ENCODE measurements at regions not wholly inside any gene's neighbourhood (a gene's known extent, or its start where the extent isn't known, plus 50 kb on each side); places are given as distances from the start of the nearest gene placed in this dataset.

DNA sequence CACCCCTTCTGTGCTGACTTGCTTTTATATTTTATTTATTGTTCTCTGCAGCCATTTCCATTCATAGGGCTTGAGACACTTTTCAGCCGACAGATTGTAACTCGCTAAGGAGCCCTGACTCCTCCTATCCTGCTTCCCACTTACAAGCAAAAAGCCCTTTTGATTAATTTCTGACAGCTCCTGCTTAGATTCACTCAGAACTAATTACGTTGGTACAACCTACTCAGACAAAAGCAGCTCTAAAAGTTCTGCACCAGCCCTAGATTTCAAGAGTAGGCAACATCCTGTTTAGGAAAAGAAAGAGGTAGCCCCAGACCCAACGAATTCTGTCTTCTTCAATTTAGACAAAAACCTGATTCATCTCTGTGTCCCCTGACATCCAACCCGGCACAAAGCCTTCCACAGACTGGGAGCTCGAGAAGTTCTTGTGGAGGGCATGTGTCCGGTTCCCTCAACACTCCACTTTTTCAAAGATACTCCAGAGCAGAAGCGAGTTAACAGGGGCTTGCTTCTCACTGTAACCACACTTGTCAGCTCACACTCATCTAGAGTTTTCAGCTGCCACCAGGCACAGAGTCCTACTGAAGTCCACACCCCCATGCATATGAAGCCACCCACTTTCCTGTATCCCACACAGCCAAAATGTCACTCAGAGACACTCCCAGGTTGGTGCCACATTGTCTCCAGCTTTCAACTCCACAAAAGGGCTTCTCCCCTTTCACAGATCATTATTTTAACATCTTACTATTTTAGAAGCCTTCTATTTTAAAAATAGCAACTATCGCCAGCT, 113.6 kb upstream of the NFE2L3 start:
- WGBS, 2 donors = 28 to 36% methylated on average over 9 of the region's 9 CpGs
- Histone ChIP-seq H3K36me3 (no peaks in the 10 kb centered on the region), H3K4me3 (no peak overlapping the region), H3K27me3 (no peaks in the 10 kb centered on the region), H3K27ac (no peak overlapping the region), H3K9me3 (no peaks in the 10 kb centered on the region), H3K4me1 (no peaks in the 10 kb centered on the region)
- TF ChIP-seq, protein P1, sequence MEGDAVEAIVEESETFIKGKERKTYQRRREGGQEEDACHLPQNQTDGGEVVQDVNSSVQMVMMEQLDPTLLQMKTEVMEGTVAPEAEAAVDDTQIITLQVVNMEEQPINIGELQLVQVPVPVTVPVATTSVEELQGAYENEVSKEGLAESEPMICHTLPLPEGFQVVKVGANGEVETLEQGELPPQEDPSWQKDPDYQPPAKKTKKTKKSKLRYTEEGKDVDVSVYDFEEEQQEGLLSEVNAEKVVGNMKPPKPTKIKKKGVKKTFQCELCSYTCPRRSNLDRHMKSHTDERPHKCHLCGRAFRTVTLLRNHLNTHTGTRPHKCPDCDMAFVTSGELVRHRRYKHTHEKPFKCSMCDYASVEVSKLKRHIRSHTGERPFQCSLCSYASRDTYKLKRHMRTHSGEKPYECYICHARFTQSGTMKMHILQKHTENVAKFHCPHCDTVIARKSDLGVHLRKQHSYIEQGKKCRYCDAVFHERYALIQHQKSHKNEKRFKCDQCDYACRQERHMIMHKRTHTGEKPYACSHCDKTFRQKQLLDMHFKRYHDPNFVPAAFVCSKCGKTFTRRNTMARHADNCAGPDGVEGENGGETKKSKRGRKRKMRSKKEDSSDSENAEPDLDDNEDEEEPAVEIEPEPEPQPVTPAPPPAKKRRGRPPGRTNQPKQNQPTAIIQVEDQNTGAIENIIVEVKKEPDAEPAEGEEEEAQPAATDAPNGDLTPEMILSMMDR (IDR thresholded peaks at IDR 0.05) = no peak
- TF ChIP-seq POLR2A (IDR thresholded peaks at IDR 0.05) = no peak
- no peak for TF ChIP-seq EP300 (IDR thresholded peaks at IDR 0.05)
- no peak for DNase-seq (ENCODE audit: low spot score in 2 of 2)

DNA sequence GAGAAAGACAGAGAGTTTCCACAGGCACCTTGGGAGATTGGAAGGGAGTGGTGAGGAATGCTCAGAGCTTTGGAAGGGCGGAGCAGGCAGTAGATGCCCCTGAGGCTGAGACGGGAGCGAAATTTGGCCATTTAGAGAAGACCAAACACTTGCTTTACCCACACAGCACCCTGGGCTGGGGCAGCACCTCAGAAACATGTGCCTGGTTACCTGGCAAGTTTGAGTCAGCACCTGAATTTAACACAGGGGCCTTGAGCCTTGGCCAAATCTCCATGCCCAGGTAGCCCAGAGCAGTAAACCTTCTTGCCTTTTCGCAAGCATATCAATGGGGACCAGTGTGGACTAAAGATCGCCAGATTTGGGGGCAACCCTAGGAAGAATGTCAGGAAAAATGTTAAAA, 111.9 kb upstream of the NFE2L3 start:
- H3K4me1 ChIP-seq = no peaks in the 10 kb centered on the region
- H3K4me3 ChIP-seq = no peak overlapping the region
- no peaks in the 10 kb centered on the region for H3K27me3 ChIP-seq
- 87 to 92% methylated on average over 5 of the region's 5 CpGs for WGBS, 2 donors
- TF ChIP-seq EP300 (IDR thresholded peaks at IDR 0.05) (no peak), POLR2A (IDR thresholded peaks at IDR 0.05) (no peak)
- TF ChIP-seq, protein P1 (IDR thresholded peaks at IDR 0.05) = no peak
- H3K27ac ChIP-seq = no peak overlapping the region
- H3K36me3 ChIP-seq = no peaks in the 10 kb centered on the region
- no peak for DNase-seq (ENCODE audit: low spot score in 2 of 2)
- H3K9me3 ChIP-seq = no peaks in the 10 kb centered on the region

DNA sequence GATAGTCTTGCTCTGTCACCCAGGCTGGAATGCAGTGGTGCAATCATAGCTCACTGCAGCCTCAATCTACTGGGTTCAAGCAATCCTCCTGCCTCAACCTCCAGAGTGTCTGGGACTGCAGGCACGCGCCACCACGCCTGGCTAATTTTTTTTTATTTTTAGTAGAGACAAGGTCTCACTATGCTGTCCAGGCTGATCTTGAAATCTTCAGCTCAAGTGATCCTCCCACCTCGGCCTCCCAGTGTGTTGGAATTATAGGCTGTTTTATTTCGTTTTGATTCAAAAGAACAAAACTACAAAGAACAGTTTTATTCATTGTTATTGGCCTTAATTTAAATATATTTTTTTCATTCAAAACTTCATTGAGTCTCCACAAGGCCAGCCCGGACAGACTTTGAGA, 109.8 kb upstream of the NFE2L3 start:
- WGBS, 2 donors = 83 to 84% methylated on average over 6 of the region's 6 CpGs
- H3K36me3 ChIP-seq = no peaks in the 10 kb centered on the region

DNA sequence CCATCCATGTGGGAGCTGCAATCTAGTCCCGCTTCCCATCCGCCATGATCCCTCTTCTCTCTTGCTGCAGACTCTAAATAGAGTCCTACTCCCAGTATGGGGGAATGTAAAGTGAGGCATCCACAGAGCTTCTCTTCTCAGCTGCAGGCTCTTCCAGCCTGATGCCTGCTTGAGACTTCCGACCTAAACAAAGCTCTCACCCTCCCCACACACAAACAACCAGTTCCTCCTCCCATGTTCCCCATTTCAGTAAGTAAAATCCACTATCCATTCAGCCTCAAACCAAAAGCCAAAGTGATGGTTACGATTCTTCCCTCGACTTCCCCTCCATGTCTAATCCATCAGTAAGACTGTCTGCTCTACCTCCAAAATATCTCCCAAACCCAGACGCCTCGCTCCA, 108.2 kb upstream of the NFE2L3 start:
- Histone ChIP-seq H3K27me3 (no peaks in the 10 kb centered on the region), H3K9me3 (no peaks in the 10 kb centered on the region), H3K36me3 (no peaks in the 10 kb centered on the region), H3K4me3 (no peak overlapping the region), H3K4me1 (no peaks in the 10 kb centered on the region), H3K27ac (no peak overlapping the region)
- TF ChIP-seq, protein P1 (IDR thresholded peaks at IDR 0.05) = no peak
- TF ChIP-seq EP300 (IDR thresholded peaks at IDR 0.05) (no peak), POLR2A (IDR thresholded peaks at IDR 0.05) (no peak)
- 94 to 95% methylated on average over 7 of the region's 7 CpGs for WGBS, 2 donors
- DNase-seq (ENCODE audit: low spot score in 2 of 2) = no peak

More for the DNA sequence above, 109.8 kb upstream of the NFE2L3 start:
- no peaks in the 10 kb centered on the region for H3K27me3 ChIP-seq
- H3K27ac ChIP-seq = no peak overlapping the region
- no peak for DNase-seq (ENCODE audit: low spot score in 2 of 2)
- H3K9me3 ChIP-seq = no peaks in the 10 kb centered on the region
- TF ChIP-seq EP300 (IDR thresholded peaks at IDR 0.05) (no peak), POLR2A (IDR thresholded peaks at IDR 0.05) (no peak)
- TF ChIP-seq, protein P1 (IDR thresholded peaks at IDR 0.05) = no peak
- no peak overlapping the region for H3K4me3 ChIP-seq
- H3K4me1 ChIP-seq = no peaks in the 10 kb centered on the region

DNA sequence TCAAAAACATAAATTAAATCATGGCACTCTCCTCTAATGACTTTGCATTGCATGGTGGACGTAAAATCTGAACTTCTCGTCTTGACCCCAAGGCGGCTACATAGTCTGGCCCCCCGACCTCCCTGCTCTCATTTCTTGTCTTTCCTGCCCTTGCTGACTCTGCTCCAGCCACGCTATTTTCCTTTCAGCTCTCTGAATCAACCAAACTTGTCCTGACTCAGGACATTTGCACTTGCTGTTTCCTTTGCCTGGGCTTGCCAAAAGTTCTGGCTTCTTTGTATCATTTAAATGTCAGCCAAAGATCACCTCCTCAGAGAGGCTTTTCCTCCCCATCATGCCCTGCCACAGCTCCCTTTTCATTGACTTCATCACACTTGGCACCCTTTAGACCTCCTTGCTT, 107.7 kb upstream of the NFE2L3 start:
- TF ChIP-seq, protein P1 (IDR thresholded peaks at IDR 0.05) = no peak
- TF ChIP-seq EP300 (IDR thresholded peaks at IDR 0.05) (no peak), POLR2A (IDR thresholded peaks at IDR 0.05) (no peak)
- 66 to 72% methylated on average over 5 of the region's 5 CpGs for WGBS, 2 donors

More for the DNA sequence above, 107.7 kb upstream of the NFE2L3 start:
- H3K4me1 ChIP-seq = no peaks in the 10 kb centered on the region
- no peak overlapping the region for H3K27ac ChIP-seq
- no peaks in the 10 kb centered on the region for H3K9me3 ChIP-seq
- DNase-seq (ENCODE audit: low spot score in 2 of 2) = no peak
- H3K4me3 ChIP-seq = no peak overlapping the region
- no peaks in the 10 kb centered on the region for H3K36me3 ChIP-seq
- no peaks in the 10 kb centered on the region for H3K27me3 ChIP-seq
